C4-2B (cell line): ENCODE measurements at regions not wholly inside any gene's neighbourhood (a gene's known extent, or its start where the extent isn't known, plus 50 kb on each side); places are given as distances from the start of the nearest gene placed in this dataset.

Experiments used
- CTCF ChIP-seq: fragments of 450-650 bp; conservative IDR thresholded peaks from 2 replicates; pipeline ENCODE4 v1.5.1; 2017; ENCODE audit warnings: mild to moderate bottlenecking
- ZFX ChIP-seq: fragments of 450-650 bp; IDR thresholded peaks from 2 replicates; pipeline ENCODE4 v1.6.1; 2017

- TF ChIP-seq CTCF, result no peak
- no peak for TF ChIP-seq ZFX
These were observed 176.2 kb downstream of the ADGRL4 start for GRCh38 chr1:78830321-78830720.
